SIG-M5 (cell line): ENCODE measurements at regions not wholly inside any gene's neighbourhood (a gene's known extent, or its start where the extent isn't known, plus 50 kb on each side); places are given as distances from the start of the nearest gene placed in this dataset.

Experiments used
- DNase-seq: peaks from one replicate; lab custom pipeline; 2025; lab: John Stamatoyannopoulos, UW

GRCh38 chr2:57884281-57884680, 162.3 kb upstream of the VRK2 start:
- DNase-seq: no peak

- no peak for DNase-seq
These were observed 160.9 kb upstream of the VRK2 start for GRCh38 chr2:57885742-57886141.

- DNase-seq: no peak
These were observed 160.3 kb upstream of the VRK2 start for GRCh38 chr2:57886161-57886786.

GRCh38 chr2:57888463-57888862, 158.1 kb upstream of the VRK2 start:
- no peak for DNase-seq

- DNase-seq: no peak
These were observed 156.1 kb upstream of the VRK2 start for GRCh38 chr2:57890464-57890863.

- DNase-seq: no peak
These were observed 155.4 kb upstream of the VRK2 start for GRCh38 chr2:57891086-57891712.

- no peak for DNase-seq
These were observed 153.7 kb upstream of the VRK2 start for GRCh38 chr2:57892920-57893319.

GRCh38 chr2:57893347-57893746, 153.3 kb upstream of the VRK2 start:
- DNase-seq: no peak

DNA sequence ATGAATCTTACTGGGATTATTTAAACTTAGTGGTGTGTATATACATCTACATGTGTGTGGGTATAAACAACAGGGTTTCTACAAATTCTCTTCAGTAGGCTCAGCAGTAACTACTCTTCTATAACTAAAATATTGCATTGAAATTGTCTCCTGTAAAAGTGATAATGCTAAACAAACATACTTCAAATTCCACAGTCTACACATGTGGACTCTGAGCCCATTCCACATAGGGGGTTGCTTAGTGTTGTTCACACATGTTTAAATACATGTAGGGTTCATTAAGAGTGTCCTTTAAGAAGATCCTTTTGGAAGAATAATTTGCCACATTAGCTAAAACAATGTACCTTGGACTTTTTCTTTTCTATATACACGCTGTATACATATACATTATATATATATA, 152.8 kb upstream of the VRK2 start:
- no peak for DNase-seq

DNA sequence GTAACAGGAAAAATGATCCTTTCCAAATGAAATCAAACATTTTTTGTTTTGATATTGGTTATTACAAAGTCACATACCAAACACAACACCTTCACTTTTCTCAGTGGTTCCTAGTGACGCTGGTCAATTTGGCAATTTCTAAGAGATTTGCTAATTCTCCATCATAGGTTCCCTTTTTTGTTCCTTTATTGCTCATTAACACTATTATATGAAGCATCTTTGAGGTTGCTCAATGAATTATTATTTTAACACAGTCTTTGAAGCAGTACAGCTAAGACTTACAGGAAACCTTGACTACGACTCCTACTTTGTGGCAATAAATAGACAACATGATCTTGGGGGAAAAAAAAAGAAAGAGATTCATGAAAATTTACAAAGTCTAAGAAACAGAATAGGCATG, 152.2 kb upstream of the VRK2 start:
- DNase-seq: no peak

DNA sequence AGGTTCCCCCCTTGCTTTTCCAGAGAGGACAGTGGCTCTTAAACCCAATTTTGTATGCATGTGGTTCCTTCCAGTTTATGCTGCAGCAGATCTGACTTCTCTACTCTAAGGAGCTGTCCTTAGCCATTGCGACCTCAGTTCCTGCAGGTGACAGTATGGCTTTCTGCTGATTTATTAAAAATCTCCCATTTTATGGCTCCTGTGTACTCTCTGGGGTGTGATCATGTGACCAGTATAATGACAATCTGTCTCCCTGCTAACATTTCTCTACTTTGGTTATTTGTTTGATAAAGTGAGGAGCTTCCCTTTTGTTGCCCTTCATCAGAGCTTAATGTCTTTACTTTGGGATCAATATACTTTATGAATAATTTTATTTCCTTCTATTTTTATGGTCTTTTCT, 148.7 kb upstream of the VRK2 start:
- DNase-seq: no peak

GRCh38 chr2:57899898-57900297, 146.7 kb upstream of the VRK2 start:
- DNase-seq: no peak

DNA sequence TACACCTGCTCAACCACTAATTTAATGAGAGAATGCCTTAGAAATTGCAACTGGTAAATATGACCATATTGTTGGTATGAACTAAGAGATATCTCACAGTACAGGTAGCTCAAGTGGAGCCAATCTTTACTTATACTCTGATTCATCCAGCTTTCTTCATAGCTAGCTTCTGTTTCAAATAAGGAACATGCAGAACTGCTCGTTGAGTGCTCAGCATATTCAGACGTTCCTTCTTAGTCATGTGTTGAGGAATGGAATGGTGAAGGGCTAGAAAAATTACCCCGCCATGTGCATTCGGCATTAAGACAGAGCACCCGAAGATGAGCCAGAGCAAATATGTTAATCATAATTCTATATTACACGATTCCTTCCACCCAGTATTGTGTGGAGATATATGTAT, 144.0 kb upstream of the VRK2 start:
- no peak for DNase-seq

GRCh38 chr2:57906152-57906732, 140.4 kb upstream of the VRK2 start:
- DNase-seq: no peak

GRCh38 chr2:57907411-57907810, 139.2 kb upstream of the VRK2 start:
- no peak for DNase-seq

DNA sequence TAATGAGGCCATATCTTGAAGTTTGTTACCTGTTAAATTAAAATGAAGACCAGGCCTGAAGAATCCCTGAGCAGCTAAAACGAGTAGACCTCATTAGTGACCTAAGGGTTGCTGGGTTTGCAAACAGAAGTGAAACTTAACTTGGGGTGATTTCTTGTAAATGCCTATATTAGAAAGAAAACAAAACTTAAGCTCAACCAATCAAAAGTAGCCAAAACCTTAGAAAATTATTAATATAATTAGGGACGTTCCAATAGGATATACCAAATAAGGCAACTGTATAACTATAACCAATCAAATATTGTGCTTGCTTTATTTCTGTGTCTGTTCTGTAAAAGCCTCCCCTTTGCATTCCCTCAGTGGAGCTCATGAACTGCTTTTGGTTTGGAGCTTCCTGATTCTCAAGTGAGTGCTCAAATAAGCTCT, 137.9 kb upstream of the VRK2 start:
- no peak for DNase-seq

DNA sequence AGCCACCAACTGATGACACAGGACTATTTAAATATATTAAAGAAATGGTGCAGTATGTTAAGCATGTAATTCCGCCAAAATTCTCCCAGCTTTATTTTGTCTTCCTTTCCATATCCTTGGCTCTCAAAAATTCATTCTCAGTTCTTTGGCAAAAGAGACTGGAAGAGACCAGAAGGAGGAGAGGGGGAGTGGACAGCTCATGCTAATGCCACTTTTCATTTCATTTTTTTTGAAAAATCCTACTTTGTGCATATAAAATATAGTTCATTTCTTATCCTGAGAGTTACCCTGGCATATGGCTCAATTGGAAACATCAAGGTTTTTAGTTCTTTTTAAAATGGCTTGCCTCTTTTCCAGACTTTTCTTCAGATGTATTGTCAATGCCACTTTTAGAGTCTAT, 128.5 kb upstream of the VRK2 start:
- DNase-seq: no peak

- DNase-seq: no peak
These were observed 126.2 kb upstream of the VRK2 start for GRCh38 chr2:57920342-57920939.

DNA sequence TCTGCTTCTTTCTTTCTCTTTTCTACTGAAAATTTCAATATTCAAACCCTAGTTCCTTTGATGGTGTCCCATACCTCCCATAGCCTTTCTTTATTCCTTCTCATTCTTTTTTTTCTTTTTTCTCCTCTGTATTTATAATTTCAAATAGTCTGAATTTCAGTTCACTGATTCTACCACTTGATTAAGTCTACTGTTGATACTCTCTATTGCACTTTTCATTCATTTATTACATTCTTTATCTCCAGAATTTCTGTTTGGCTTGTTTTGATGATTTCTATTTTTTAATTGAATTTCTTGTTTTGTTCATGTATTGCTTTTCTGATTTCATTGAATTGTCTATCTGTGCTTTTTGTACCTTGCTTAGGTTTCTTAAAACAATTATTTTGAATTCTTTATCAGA, 111.9 kb upstream of the VRK2 start:
- DNase-seq: no peak

DNA sequence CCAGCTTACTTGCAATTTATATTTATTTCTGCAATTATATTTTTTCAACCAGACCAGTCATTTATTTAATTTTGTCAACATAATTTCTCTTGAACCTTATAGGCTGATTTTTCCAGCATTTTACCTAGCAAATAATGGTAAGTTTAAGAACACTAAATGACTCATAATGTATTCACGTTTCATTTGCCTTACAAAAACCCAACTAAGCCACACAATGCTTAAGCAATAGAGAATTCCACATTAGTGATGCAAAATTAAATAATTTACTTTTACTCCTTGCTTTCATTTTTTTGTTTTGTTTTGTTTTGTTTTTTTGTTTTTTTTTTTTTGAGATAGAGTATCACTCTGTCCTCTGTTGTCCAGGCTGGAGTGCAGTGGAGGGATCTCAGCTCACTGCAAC, 110.4 kb upstream of the VRK2 start:
- no peak for DNase-seq

DNA sequence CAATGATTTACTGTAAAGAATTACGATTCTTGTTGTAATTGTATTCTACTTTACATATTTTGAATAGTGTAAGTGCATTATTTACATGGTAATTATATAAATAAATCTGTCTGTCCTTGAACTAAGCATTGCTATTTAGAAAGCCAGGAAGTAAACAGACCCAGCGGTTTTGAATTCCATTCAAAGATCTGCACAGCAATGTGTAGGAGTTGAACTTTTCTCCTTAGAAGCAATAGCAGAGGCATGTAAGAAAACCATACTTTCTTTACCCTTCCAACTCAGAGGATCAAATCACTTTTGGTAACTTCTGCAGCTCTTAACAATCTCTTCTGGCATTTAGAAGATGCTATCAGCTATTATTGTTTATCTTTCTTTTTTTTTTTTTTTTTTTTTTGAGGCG, 109.2 kb upstream of the VRK2 start:
- no peak for DNase-seq

DNA sequence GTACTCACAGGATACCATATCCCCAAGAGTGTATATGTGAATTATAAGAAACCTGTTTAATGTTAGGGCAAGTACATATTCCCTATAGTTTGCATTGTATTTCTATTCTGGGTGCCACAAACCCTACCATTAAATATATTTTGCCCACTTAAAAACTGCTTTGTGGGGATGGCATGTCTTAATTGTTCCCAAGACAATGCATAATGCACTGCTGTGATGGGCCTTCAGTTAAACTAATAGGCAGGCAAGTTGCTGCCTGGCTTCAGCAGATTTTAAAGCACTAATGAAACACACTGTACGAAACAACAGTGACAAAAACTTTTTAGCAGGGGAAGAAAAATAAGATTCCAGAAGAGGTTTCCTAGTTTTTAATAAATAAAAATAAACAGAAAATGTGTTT, 104.8 kb upstream of the VRK2 start:
- no peak for DNase-seq

DNA sequence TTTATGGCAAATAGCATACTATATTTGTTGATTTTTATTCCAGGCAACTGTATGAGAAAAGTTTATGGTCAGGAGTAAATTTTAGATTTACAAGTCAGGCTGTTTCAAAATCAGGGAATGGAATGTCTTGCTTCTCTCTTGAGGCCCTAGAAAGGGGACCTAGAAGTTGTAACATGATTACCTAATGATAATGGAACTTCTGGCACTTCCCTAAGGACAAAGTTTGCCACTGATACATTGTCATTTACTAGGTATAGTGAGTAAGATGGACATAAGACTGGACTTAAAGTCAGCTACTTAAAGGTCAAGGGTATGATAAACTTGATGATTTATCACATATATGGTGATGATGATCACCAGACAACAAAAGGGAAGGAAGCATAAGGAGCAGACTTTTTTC, 103.3 kb upstream of the VRK2 start:
- DNase-seq: no peak

DNA sequence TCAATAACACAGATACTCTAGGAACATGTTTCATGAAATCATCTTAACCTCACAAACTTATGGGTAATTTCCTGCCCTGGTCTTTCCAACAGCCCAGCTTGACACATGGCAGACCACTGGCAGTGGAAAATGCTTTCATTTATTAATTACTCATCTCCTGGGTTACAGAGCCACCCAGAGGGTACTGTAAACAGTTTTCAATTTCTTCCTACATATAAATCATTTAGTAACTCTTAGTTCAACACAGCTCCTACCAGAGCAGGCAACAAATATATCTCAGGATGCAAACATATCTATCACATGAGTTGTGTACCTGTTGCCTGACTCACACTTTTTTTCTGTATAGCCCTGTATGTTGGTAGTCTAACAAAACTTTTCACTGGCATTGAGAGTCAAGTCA, 99.2 kb upstream of the VRK2 start:
- DNase-seq: no peak
